ENCODE measurements at regions not wholly inside any gene's neighbourhood (a gene's known extent, or its start where the extent isn't known, plus 50 kb on each side); places are given as distances from the start of the nearest gene placed in this dataset.

- TF ChIP-seq EZH2 (IDR thresholded peaks at IDR 0.05; ENCODE audit: borderline replicate concordance, low read depth, low read length, severe bottlenecking) (no peak), CTCF (IDR thresholded peaks at IDR 0.05; ENCODE audit: borderline replicate concordance, extremely low read depth, low read length, poor library complexity, severe bottlenecking) (no peak)
- Histone ChIP-seq H3K9ac (ENCODE audit: low read depth, low read length) (no peak overlapping the region), H3K4me2 (ENCODE audit: insufficient read depth, low read length) (no peak overlapping the region), H3K4me1 (ENCODE audit: insufficient read depth, low read length) (peaks cover 18% of the 10 kb centered on the region), H3K27me3 (ENCODE audit: insufficient read depth, low read length, poor library complexity) (no peaks in the 10 kb centered on the region), H2AFZ (ENCODE audit: low read depth, low read length) (no peak overlapping the region), H4K20me1 (ENCODE audit: insufficient read depth, low read length) (no peaks in the 10 kb centered on the region), H3K79me2 (ENCODE audit: insufficient read depth, low read length) (peaks cover 3% of the 10 kb centered on the region; the same call in 1 of the 2 replicates), H3K4me3 (ENCODE audit: low read depth in 1 of 2, low read length in 2 of 2) (no peak overlapping the region), H3K27ac (ENCODE audit: low read length) (no peak overlapping the region), H3K36me3 (ENCODE audit: insufficient read depth, low read length) (no peaks in the 10 kb centered on the region), H3K9me3 (ENCODE audit: insufficient read depth, low read length, severe bottlenecking) (no peaks in the 10 kb centered on the region)
- DNase-seq (no peak), ATAC-seq (ENCODE audit: insufficient read depth, low read depth) (no peak)
These were observed 212.1 kb upstream of the RTL1 start for GRCh38 chr14:101115652-101116051.

- Histone ChIP-seq H2AFZ (ENCODE audit: low read depth, low read length) (no peak overlapping the region), H3K4me2 (ENCODE audit: insufficient read depth, low read length) (no peak overlapping the region), H3K9me3 (ENCODE audit: insufficient read depth, low read length, severe bottlenecking) (no peaks in the 10 kb centered on the region), H3K4me3 (ENCODE audit: low read depth in 1 of 2, low read length in 2 of 2) (no peak overlapping the region), H3K79me2 (ENCODE audit: insufficient read depth, low read length) (peaks cover 6% of the 10 kb centered on the region; the same call in 1 of the 2 replicates), H3K9ac (ENCODE audit: low read depth, low read length) (no peak overlapping the region), H3K27ac (ENCODE audit: low read length) (no peak overlapping the region; the same call in 1 of the 2 replicates), H4K20me1 (ENCODE audit: insufficient read depth, low read length) (no peaks in the 10 kb centered on the region), H3K27me3 (ENCODE audit: insufficient read depth, low read length, poor library complexity) (no peaks in the 10 kb centered on the region), H3K36me3 (ENCODE audit: insufficient read depth, low read length) (no peaks in the 10 kb centered on the region; the same call in 1 of the 2 replicates), H3K4me1 (ENCODE audit: insufficient read depth, low read length) (peaks cover 23% of the 10 kb centered on the region)
- TF ChIP-seq EZH2 (IDR thresholded peaks at IDR 0.05; ENCODE audit: borderline replicate concordance, low read depth, low read length, severe bottlenecking), result no peak
- TF ChIP-seq CTCF (IDR thresholded peaks at IDR 0.05; ENCODE audit: borderline replicate concordance, extremely low read depth, low read length, poor library complexity, severe bottlenecking), result no peak
- DNase-seq (no peak), ATAC-seq (ENCODE audit: insufficient read depth, low read depth) (no peak)
These were observed 212.5 kb upstream of the RTL1 start for GRCh38 chr14:101116065-101116464.

- no peak for TF ChIP-seq EZH2 (IDR thresholded peaks at IDR 0.05; ENCODE audit: borderline replicate concordance, low read depth, low read length, severe bottlenecking)
- no peak for TF ChIP-seq CTCF (IDR thresholded peaks at IDR 0.05; ENCODE audit: borderline replicate concordance, extremely low read depth, low read length, poor library complexity, severe bottlenecking)
- Histone ChIP-seq H3K27me3 (ENCODE audit: insufficient read depth, low read length, poor library complexity) (no peaks in the 10 kb centered on the region), H3K36me3 (ENCODE audit: insufficient read depth, low read length) (no peaks in the 10 kb centered on the region; the same call in 1 of the 2 replicates), H3K9me3 (ENCODE audit: insufficient read depth, low read length, severe bottlenecking) (no peaks in the 10 kb centered on the region), H3K4me1 (ENCODE audit: insufficient read depth, low read length) (peaks cover 28% of the 10 kb centered on the region), H4K20me1 (ENCODE audit: insufficient read depth, low read length) (no peaks in the 10 kb centered on the region), H3K4me2 (ENCODE audit: insufficient read depth, low read length) (no peak overlapping the region), H3K27ac (ENCODE audit: low read length) (no peak overlapping the region; the same call in 1 of the 2 replicates), H3K79me2 (ENCODE audit: insufficient read depth, low read length) (peaks cover 11% of the 10 kb centered on the region), H3K9ac (ENCODE audit: low read depth, low read length) (no peak overlapping the region), H3K4me3 (ENCODE audit: low read depth in 1 of 2, low read length in 2 of 2) (no peak overlapping the region), H2AFZ (ENCODE audit: low read depth, low read length) (no peak overlapping the region)
- no peak for ATAC-seq (ENCODE audit: insufficient read depth, low read depth)
- no peak for DNase-seq
These were observed 213.1 kb upstream of the RTL1 start for GRCh38 chr14:101116486-101117130.
